A549 (cell line): ENCODE measurements at regions not wholly inside any gene's neighbourhood (a gene's known extent, or its start where the extent isn't known, plus 50 kb on each side); places are given as distances from the start of the nearest gene placed in this dataset.

ENCODE experiments used
- BHLHE40 ChIP-seq: IDR thresholded peaks from 2 replicates; pipeline ENCODE4 v1.6.1; 2012; ENCODE audit warnings: low read depth, low read length, inconsistent platforms
- CHD2 ChIP-seq: fragments of 150-350 bp; IDR thresholded peaks from 2 replicates; pipeline ENCODE4 v1.6.1; 2014; ENCODE audit warnings: low read length; ENCODE audit not compliant: partially characterized antibody
- CHD4 ChIP-seq: fragments of 200-600 bp; sonication (generic); IDR thresholded peaks from 2 replicates; pipeline ENCODE4 v1.6.1; 2016; ENCODE audit warnings: antibody characterized with exemption, mild to moderate bottlenecking, borderline replicate concordance
- EP300 ChIP-seq, 2 experiments: fragments of >200 bp; sonication (Bioruptor Twin); formaldehyde crosslinking; IDR thresholded peaks; 2 replicates in 1 of 2; 3 replicates in 1 of 2; pipeline ENCODE4 v1.6.1; 2016 to 2017
- HDAC2 ChIP-seq: fragments of 200-600 bp; sonication (generic); IDR thresholded peaks from 2 replicates; pipeline ENCODE4 v1.6.1; 2016
- MAFK ChIP-seq: fragments of 450-650 bp; IDR thresholded peaks from 2 replicates; pipeline ENCODE4 v1.6.1; 2014; ENCODE audit not compliant: partially characterized antibody
- MAZ ChIP-seq: fragments of 150-350 bp; IDR thresholded peaks from 2 replicates; pipeline ENCODE4 v1.6.1; 2014; ENCODE audit warnings: antibody characterized with exemption, low read depth, low read length, borderline replicate concordance
- RAD21 ChIP-seq, 2 experiments: fragments of >200 bp in 1 of 2; sonication (Bioruptor Twin) in 1 of 2; formaldehyde crosslinking in 1 of 2; IDR thresholded peaks in 1 of 2; conservative IDR thresholded peaks in 1 of 2; 2 replicates in 1 of 2; 3 replicates in 1 of 2; pipeline ENCODE4 v1.6.1; 2012 to 2018; ENCODE audit warnings: inconsistent platforms in 1 of 2
- TF ChIP-seq, protein P1 (sequence below): fragments of >200 bp; sonication (Bioruptor Twin); formaldehyde crosslinking; IDR thresholded peaks from 3 replicates; pipeline ENCODE4 v1.5.1; 2016
- TF ChIP-seq, protein P2 (sequence below): fragments of 150-350 bp; IDR thresholded peaks from 2 replicates; pipeline ENCODE4 v1.6.1; 2014; ENCODE audit warnings: low read depth, mild to moderate bottlenecking, low read length
- TF ChIP-seq, protein P3 (sequence below): IDR thresholded peaks from 2 replicates; pipeline ENCODE4 v1.6.1; 2012; ENCODE audit warnings: low read depth, borderline replicate concordance
- TF ChIP-seq, protein P4 (sequence below): IDR thresholded peaks from 2 replicates; pipeline ENCODE4 v1.6.1; 2012

DNA sequence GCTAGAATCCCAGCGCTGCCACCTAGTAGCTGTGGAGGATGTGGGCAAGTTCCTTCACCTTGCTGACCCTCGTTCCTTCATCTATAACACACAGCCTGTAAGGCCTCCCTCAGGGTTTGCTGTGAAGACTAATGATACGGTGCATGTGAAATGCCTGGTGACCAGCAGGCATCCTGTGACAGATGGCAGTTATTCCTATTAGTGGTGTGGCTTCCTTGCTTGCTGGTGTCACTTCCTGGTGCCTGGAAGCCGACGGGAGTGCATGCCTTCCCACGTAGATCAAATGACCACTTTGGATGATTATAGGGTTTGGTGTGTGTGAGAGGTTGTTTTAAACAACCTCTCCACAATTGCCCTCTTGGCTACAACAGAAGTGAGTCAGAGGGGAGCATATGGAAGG is 894.9 kb downstream of the VRK1 start:
- TF ChIP-seq, protein P1, sequence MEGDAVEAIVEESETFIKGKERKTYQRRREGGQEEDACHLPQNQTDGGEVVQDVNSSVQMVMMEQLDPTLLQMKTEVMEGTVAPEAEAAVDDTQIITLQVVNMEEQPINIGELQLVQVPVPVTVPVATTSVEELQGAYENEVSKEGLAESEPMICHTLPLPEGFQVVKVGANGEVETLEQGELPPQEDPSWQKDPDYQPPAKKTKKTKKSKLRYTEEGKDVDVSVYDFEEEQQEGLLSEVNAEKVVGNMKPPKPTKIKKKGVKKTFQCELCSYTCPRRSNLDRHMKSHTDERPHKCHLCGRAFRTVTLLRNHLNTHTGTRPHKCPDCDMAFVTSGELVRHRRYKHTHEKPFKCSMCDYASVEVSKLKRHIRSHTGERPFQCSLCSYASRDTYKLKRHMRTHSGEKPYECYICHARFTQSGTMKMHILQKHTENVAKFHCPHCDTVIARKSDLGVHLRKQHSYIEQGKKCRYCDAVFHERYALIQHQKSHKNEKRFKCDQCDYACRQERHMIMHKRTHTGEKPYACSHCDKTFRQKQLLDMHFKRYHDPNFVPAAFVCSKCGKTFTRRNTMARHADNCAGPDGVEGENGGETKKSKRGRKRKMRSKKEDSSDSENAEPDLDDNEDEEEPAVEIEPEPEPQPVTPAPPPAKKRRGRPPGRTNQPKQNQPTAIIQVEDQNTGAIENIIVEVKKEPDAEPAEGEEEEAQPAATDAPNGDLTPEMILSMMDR = no peak
- TF ChIP-seq, protein P2, sequence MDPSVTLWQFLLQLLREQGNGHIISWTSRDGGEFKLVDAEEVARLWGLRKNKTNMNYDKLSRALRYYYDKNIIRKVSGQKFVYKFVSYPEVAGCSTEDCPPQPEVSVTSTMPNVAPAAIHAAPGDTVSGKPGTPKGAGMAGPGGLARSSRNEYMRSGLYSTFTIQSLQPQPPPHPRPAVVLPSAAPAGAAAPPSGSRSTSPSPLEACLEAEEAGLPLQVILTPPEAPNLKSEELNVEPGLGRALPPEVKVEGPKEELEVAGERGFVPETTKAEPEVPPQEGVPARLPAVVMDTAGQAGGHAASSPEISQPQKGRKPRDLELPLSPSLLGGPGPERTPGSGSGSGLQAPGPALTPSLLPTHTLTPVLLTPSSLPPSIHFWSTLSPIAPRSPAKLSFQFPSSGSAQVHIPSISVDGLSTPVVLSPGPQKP = no peak
- TF ChIP-seq HDAC2 (no peak), CHD2 (no peak), CHD4 (no peak), MAFK (no peak), RAD21 (conservative IDR thresholded peaks at IDR 0.05 in 1 of 2, IDR thresholded peaks at IDR 0.05 in 1 of 2) (no peak), EP300 (IDR thresholded peaks at IDR 0.05) (no peak), MAZ (no peak), BHLHE40 (no peak)
- TF ChIP-seq, protein P3, sequence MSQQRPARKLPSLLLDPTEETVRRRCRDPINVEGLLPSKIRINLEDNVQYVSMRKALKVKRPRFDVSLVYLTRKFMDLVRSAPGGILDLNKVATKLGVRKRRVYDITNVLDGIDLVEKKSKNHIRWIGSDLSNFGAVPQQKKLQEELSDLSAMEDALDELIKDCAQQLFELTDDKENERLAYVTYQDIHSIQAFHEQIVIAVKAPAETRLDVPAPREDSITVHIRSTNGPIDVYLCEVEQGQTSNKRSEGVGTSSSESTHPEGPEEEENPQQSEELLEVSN = no peak
- TF ChIP-seq, protein P4, sequence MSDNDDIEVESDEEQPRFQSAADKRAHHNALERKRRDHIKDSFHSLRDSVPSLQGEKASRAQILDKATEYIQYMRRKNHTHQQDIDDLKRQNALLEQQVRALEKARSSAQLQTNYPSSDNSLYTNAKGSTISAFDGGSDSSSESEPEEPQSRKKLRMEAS = no peak
